Medulla oblongata (tissue), 1 donor: ENCODE measurements at regions not wholly inside any gene's neighbourhood (a gene's known extent, or its start where the extent isn't known, plus 50 kb on each side); places are given as distances from the start of the nearest gene placed in this dataset.

Source experiments
- DNase-seq: peaks from one replicate; pipeline ENCODE4 v3.0.0-alpha.2; 2015; ENCODE audit errors: extremely low spot score

GRCh38 chr1:29379443-29380073, 143.2 kb downstream of the PTPRU start:
- no peak for DNase-seq
